ENCODE measurements at regions not wholly inside any gene's neighbourhood (a gene's known extent, or its start where the extent isn't known, plus 50 kb on each side); places are given as distances from the start of the nearest gene placed in this dataset.

GRCh38 chr12:65590318-65590717, 234.0 kb upstream of the HMGA2 start:
- Histone ChIP-seq H3K27ac (no peak overlapping the region), H3K4me1 (no peaks in the 10 kb centered on the region), H3K27me3 (ENCODE audit: low read depth) (no peaks in the 10 kb centered on the region), H3K36me3 (no peaks in the 10 kb centered on the region), H3K9me3 (no peaks in the 10 kb centered on the region), H3K4me3 (no peak overlapping the region)
- TF ChIP-seq CTCF (IDR thresholded peaks at IDR 0.05): no peak
- DNase-seq: no peak
- intact Hi-C loops (cut with DNase I): no loop called here
- ATAC-seq: no peak

GRCh38 chr12:65592416-65592815, 231.9 kb upstream of the HMGA2 start:
- Histone ChIP-seq H3K27me3 (ENCODE audit: low read depth) (no peaks in the 10 kb centered on the region), H3K4me1 (no peaks in the 10 kb centered on the region), H3K9me3 (no peaks in the 10 kb centered on the region), H3K27ac (no peak overlapping the region), H3K36me3 (no peaks in the 10 kb centered on the region), H3K4me3 (no peak overlapping the region)
- DNase-seq (no peak), ATAC-seq (no peak)
- intact Hi-C loops (cut with DNase I): no loop called here
- no peak for TF ChIP-seq CTCF (IDR thresholded peaks at IDR 0.05)

- Histone ChIP-seq H3K36me3 (no peaks in the 10 kb centered on the region), H3K27me3 (ENCODE audit: low read depth) (peaks cover under 1% of the 10 kb centered on the region), H3K4me1 (no peaks in the 10 kb centered on the region), H3K4me3 (no peak overlapping the region), H3K27ac (no peak overlapping the region), H3K9me3 (no peaks in the 10 kb centered on the region)
- DNase-seq: no peak
- TF ChIP-seq CTCF (IDR thresholded peaks at IDR 0.05): no peak
- intact Hi-C loops (cut with DNase I): no loop called here
- ATAC-seq: no peak
Observed at GRCh38 chr12:65593239-65593701, 231.0 kb upstream of the HMGA2 start.

DNA sequence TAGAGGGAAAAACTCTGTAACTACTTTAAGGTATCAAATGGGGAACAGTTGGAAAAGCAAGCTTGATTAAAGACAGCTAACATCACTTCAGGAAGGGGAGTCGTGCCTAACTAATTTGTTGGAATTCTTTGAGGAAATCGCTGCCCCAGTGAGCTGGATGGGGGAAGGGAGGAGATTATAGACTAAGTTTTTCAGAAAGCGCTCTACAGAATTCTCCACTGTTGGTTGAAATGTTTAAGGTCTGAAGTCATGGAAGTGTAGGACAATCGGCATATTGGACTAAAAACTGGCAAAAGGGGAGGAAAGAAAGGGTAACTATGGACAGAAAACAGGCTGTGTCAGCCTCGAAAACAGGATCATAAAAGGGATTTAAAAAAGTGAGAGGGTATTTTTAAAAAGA, 229.9 kb upstream of the HMGA2 start:
- Histone ChIP-seq H3K4me3 (no peak overlapping the region), H3K36me3 (no peaks in the 10 kb centered on the region), H3K4me1 (no peaks in the 10 kb centered on the region), H3K9me3 (no peaks in the 10 kb centered on the region), H3K27me3 (ENCODE audit: low read depth) (peaks cover 12% of the 10 kb centered on the region), H3K27ac (no peak overlapping the region)
- no peak for DNase-seq
- no peak for TF ChIP-seq CTCF (IDR thresholded peaks at IDR 0.05)
- intact Hi-C loops (cut with DNase I): no loop called here
- no peak for ATAC-seq

DNA sequence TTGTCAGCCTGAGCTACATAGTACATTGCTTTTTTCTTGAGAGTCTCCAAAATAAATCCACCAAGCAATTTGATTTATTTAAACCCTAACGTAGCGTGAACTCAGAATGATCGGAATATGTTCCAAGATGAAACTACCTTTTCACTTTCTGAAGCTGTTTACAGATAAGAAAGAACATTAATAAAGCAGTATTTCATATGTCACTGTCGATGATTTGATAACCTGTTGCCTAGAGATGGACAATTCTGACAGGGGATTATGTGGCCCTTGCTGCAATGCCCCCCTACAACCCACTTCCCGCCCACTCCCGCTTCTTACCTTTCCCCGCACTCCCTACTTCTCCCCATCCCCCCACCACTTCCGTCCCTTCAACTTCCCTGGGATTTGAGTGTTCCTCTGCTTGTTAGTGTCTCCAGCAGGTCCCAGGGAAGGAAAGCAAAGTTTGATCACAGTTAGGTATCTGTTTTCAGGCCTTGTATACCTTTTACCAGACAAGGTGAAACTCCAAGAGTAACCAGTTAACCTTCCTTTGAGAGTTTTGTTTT, 229.2 kb upstream of the HMGA2 start:
- Histone ChIP-seq H3K36me3 (no peaks in the 10 kb centered on the region), H3K9me3 (no peaks in the 10 kb centered on the region), H3K4me3 (no peak overlapping the region), H3K4me1 (no peaks in the 10 kb centered on the region), H3K27ac (no peak overlapping the region), H3K27me3 (ENCODE audit: low read depth) (peaks cover 18% of the 10 kb centered on the region)
- intact Hi-C loops (cut with DNase I): no loop called here
- no peak for DNase-seq
- TF ChIP-seq CTCF (IDR thresholded peaks at IDR 0.05): no peak
- ATAC-seq: no peak

All from lower lobe of right lung (tissue), 2 donors.